Skeletal muscle satellite cell (primary cell): ENCODE measurements at regions not wholly inside any gene's neighbourhood (a gene's known extent, or its start where the extent isn't known, plus 50 kb on each side); places are given as distances from the start of the nearest gene placed in this dataset.
"Not testable (repeated sequence)": the region's sequence is repeated elsewhere in the genome, so short reads cannot be mapped to it uniquely, and the experiment has no call there.

ENCODE experiments used
- H3K27me3 ChIP-seq: 2 replicates; pipeline ENCODE4 v1.7.0; 2013; ENCODE audit warnings: low read length; ENCODE audit not compliant: control insufficient read depth, insufficient read depth
- H3K36me3 ChIP-seq: 2 replicates; pipeline ENCODE4 v1.7.0; 2013; ENCODE audit warnings: mild to moderate bottlenecking, control low read depth, low read length; ENCODE audit not compliant: insufficient read depth
- H3K4me1 ChIP-seq: 2 replicates; pipeline ENCODE4 v1.7.0; 2013; ENCODE audit warnings: low read length; ENCODE audit not compliant: control insufficient read depth, insufficient read depth
- H3K4me2 ChIP-seq: 2 replicates; pipeline ENCODE4 v1.7.0; 2013; ENCODE audit warnings: mild to moderate bottlenecking, low read length
- H3K4me3 ChIP-seq: 2 replicates; pipeline ENCODE4 v1.7.0; 2013; ENCODE audit warnings: low read length
- H3K9ac ChIP-seq: 2 replicates; pipeline ENCODE4 v1.7.0; 2013; ENCODE audit warnings: mild to moderate bottlenecking, low read depth, low read length, moderate library complexity
- H3K9me3 ChIP-seq: replicated peaks from 2 replicates; pipeline ENCODE4 v1.7.0; 2013; ENCODE audit warnings: mild to moderate bottlenecking, control low read depth, low read length

- no peak overlapping the region for H3K4me2 ChIP-seq
- H3K4me1 ChIP-seq: no peaks in the 10 kb centered on the region
- H3K36me3 ChIP-seq: no peaks in the 10 kb centered on the region
- no peaks in the 10 kb centered on the region for H3K27me3 ChIP-seq
- H3K4me3 ChIP-seq: no peak overlapping the region
- no peaks in the 10 kb centered on the region for H3K9me3 ChIP-seq
- H3K9ac ChIP-seq: no peak overlapping the region
Observed at GRCh38 chr9:75657015-75657414, 233.5 kb upstream of the PCSK5 start.

GRCh38 chr9:75658301-75658905 lies 232.1 kb upstream of the PCSK5 start:
- no peak overlapping the region for H3K9ac ChIP-seq
- no peak overlapping the region for H3K4me3 ChIP-seq
- no peaks in the 10 kb centered on the region for H3K4me1 ChIP-seq
- H3K9me3 ChIP-seq: no peaks in the 10 kb centered on the region
- no peaks in the 10 kb centered on the region for H3K27me3 ChIP-seq
- no peaks in the 10 kb centered on the region for H3K36me3 ChIP-seq
- H3K4me2 ChIP-seq: no peak overlapping the region

- Histone ChIP-seq H3K36me3 (no peaks in the 10 kb centered on the region), H3K4me3 (no peak overlapping the region), H3K4me2 (no peak overlapping the region), H3K27me3 (peaks cover 11% of the 10 kb centered on the region), H3K9ac (no peak overlapping the region), H3K4me1 (no peaks in the 10 kb centered on the region), H3K9me3 (no peaks in the 10 kb centered on the region)
Observed at GRCh38 chr9:75664597-75664996, 225.9 kb upstream of the PCSK5 start.

GRCh38 chr9:75666856-75667554 lies 223.5 kb upstream of the PCSK5 start:
- no peaks in the 10 kb centered on the region for H3K36me3 ChIP-seq
- H3K27me3 ChIP-seq: peaks cover 11% of the 10 kb centered on the region
- H3K4me2 ChIP-seq: no peak overlapping the region
- no peaks in the 10 kb centered on the region for H3K9me3 ChIP-seq
- H3K4me3 ChIP-seq: no peak overlapping the region
- no peaks in the 10 kb centered on the region for H3K4me1 ChIP-seq
- no peak overlapping the region for H3K9ac ChIP-seq

GRCh38 chr9:75669721-75670120 lies 220.8 kb upstream of the PCSK5 start:
- H3K36me3 ChIP-seq: no peaks in the 10 kb centered on the region

GRCh38 chr9:75671354-75671753 lies 219.1 kb upstream of the PCSK5 start:
- H3K4me1 ChIP-seq: no peaks in the 10 kb centered on the region
- no peak overlapping the region for H3K9ac ChIP-seq
- H3K27me3 ChIP-seq: peaks cover 6% of the 10 kb centered on the region
- H3K4me3 ChIP-seq: no peak overlapping the region
- no peaks in the 10 kb centered on the region for H3K36me3 ChIP-seq
- H3K9me3 ChIP-seq: no peaks in the 10 kb centered on the region
- H3K4me2 ChIP-seq: no peak overlapping the region

More at GRCh38 chr9:75669721-75670120, 220.8 kb upstream of the PCSK5 start:
- Histone ChIP-seq H3K4me1 (no peaks in the 10 kb centered on the region), H3K4me2 (no peak overlapping the region), H3K9ac (no peak overlapping the region), H3K27me3 (peaks cover 11% of the 10 kb centered on the region), H3K4me3 (no peak overlapping the region), H3K9me3 (no peaks in the 10 kb centered on the region)

- H3K36me3 ChIP-seq: no peaks in the 10 kb centered on the region
- H3K9me3 ChIP-seq: no peaks in the 10 kb centered on the region
- H3K4me3 ChIP-seq: no peak overlapping the region
- H3K4me1 ChIP-seq: no peaks in the 10 kb centered on the region
- H3K9ac ChIP-seq: no peak overlapping the region
- peaks cover 6% of the 10 kb centered on the region for H3K27me3 ChIP-seq
- no peak overlapping the region for H3K4me2 ChIP-seq
Observed at GRCh38 chr9:75672478-75672877, 218.0 kb upstream of the PCSK5 start.

GRCh38 chr9:75683591-75683990 lies 206.9 kb upstream of the PCSK5 start:
- H3K36me3 ChIP-seq: no peaks in the 10 kb centered on the region
- no peak overlapping the region for H3K4me2 ChIP-seq
- no peaks in the 10 kb centered on the region for H3K27me3 ChIP-seq
- no peak overlapping the region for H3K9ac ChIP-seq
- no peaks in the 10 kb centered on the region for H3K4me1 ChIP-seq
- H3K9me3 ChIP-seq: no peaks in the 10 kb centered on the region
- H3K4me3 ChIP-seq: no peak overlapping the region

- no peak overlapping the region for H3K4me2 ChIP-seq
- no peaks in the 10 kb centered on the region for H3K27me3 ChIP-seq
- no peak overlapping the region for H3K4me3 ChIP-seq
- no peaks in the 10 kb centered on the region for H3K36me3 ChIP-seq
- no peaks in the 10 kb centered on the region for H3K4me1 ChIP-seq
- H3K9ac ChIP-seq: no peak overlapping the region
- H3K9me3 ChIP-seq: no peaks in the 10 kb centered on the region
Observed at GRCh38 chr9:75685062-75685461, 205.4 kb upstream of the PCSK5 start.

GRCh38 chr9:75687359-75687953 lies 203.0 kb upstream of the PCSK5 start:
- Histone ChIP-seq H3K4me2 (no peak overlapping the region), H3K4me1 (no peaks in the 10 kb centered on the region), H3K27me3 (peaks cover 4% of the 10 kb centered on the region), H3K9ac (no peak overlapping the region), H3K9me3 (no peaks in the 10 kb centered on the region), H3K36me3 (no peaks in the 10 kb centered on the region), H3K4me3 (no peak overlapping the region)

- not testable (repeated sequence) for H3K4me1 ChIP-seq, H3K4me3 ChIP-seq, H3K9ac ChIP-seq, H3K9me3 ChIP-seq, H3K36me3 ChIP-seq, H3K4me2 ChIP-seq, H3K27me3 ChIP-seq
Observed at GRCh38 chr9:75690551-75690950, 199.9 kb upstream of the PCSK5 start.

- H3K9ac ChIP-seq: no peak overlapping the region
- H3K4me3 ChIP-seq: no peak overlapping the region
- no peak overlapping the region for H3K4me2 ChIP-seq
- H3K4me1 ChIP-seq: no peaks in the 10 kb centered on the region
- no peaks in the 10 kb centered on the region for H3K9me3 ChIP-seq
- peaks cover 4% of the 10 kb centered on the region for H3K27me3 ChIP-seq
- H3K36me3 ChIP-seq: no peaks in the 10 kb centered on the region
Observed at GRCh38 chr9:75691408-75691807, 199.1 kb upstream of the PCSK5 start.
